CD8-positive, alpha-beta memory T cell (primary cell): ENCODE measurements at regions not wholly inside any gene's neighbourhood (a gene's known extent, or its start where the extent isn't known, plus 50 kb on each side); places are given as distances from the start of the nearest gene placed in this dataset.

Source experiments
- CTCF ChIA-PET: fragments of 350-600 bp; sonication (Branson Sonifier 250); formaldehyde crosslinking; loops from one replicate; lab custom pipeline; 2021; ENCODE audit warnings: antibody characterized with exemption; lab: Charles Lee
- POLR2A ChIA-PET: fragments of 350-600 bp; sonication (Branson Sonifier 250); formaldehyde crosslinking; loops from one replicate; lab custom pipeline; 2021; ENCODE audit warnings: antibody characterized with exemption; lab: Charles Lee
- DNase-seq, 5 donors: peaks; one replicate each; pipeline versions ENCODE4 v3.0.0 to v3.0.0-alpha.2; 2020 to 2022; ENCODE audit warnings: mixed read lengths in 1 of 5
- H3K27ac ChIP-seq: one replicate; pipeline ENCODE4 v1.7.0; 2013; ENCODE audit warnings: low read depth, mild to moderate bottlenecking, low read length, moderate library complexity
- H3K27me3 ChIP-seq: 2 replicates; pipeline ENCODE4 v1.7.0; 2013; ENCODE audit warnings: low read length, mild to moderate bottlenecking; ENCODE audit not compliant: insufficient read depth, poor library complexity, severe bottlenecking
- H3K36me3 ChIP-seq: 2 replicates; pipeline ENCODE4 v1.7.0; 2013; ENCODE audit warnings: mild to moderate bottlenecking, low read length, moderate library complexity; ENCODE audit not compliant: insufficient read depth
- H3K4me1 ChIP-seq: 2 replicates; pipeline ENCODE4 v1.7.0; 2013; ENCODE audit warnings: mild to moderate bottlenecking, low read length, moderate library complexity; ENCODE audit not compliant: insufficient read depth
- H3K4me3 ChIP-seq: 2 replicates; pipeline ENCODE4 v1.7.0; 2013; ENCODE audit warnings: mild to moderate bottlenecking, low read length
- H3K9me3 ChIP-seq: 2 replicates; pipeline ENCODE4 v1.7.0; 2013; ENCODE audit warnings: mild to moderate bottlenecking, low read length
- H3K27ac Mint-ChIP-seq, 8 donors: one replicate each; pipeline ENCODE4 v1.8.0; 2020 to 2021; ENCODE audit warnings: mixed read lengths in 8 of 8, mild to moderate bottlenecking in 6 of 8, inconsistent platforms in 3 of 8, moderate library complexity in 3 of 8
- H3K27me3 Mint-ChIP-seq, 2 donors: one replicate each; pipeline ENCODE4 v1.8.0; 2020 to 2021; ENCODE audit warnings: mixed read lengths in 2 of 2, mild to moderate bottlenecking in 1 of 2, moderate library complexity in 1 of 2
- H3K36me3 Mint-ChIP-seq, 3 donors: one replicate each; pipeline ENCODE4 v1.8.0; 2020 to 2021; ENCODE audit warnings: mixed read lengths in 3 of 3, inconsistent platforms in 1 of 3, mild to moderate bottlenecking in 1 of 3
- H3K4me1 Mint-ChIP-seq, 3 donors: one replicate each; pipeline ENCODE4 v1.8.0; 2020 to 2021; ENCODE audit warnings: mixed read lengths in 3 of 3, inconsistent platforms in 1 of 3, mild to moderate bottlenecking in 1 of 3
- H3K4me3 Mint-ChIP-seq, 7 donors: one replicate each; pipeline ENCODE4 v1.8.0; 2020 to 2021; ENCODE audit warnings: mixed read lengths in 7 of 7, mild to moderate bottlenecking in 6 of 7, moderate library complexity in 4 of 7, inconsistent platforms in 2 of 7
- H3K9me3 Mint-ChIP-seq, 5 donors: one replicate each; pipeline ENCODE4 v1.8.0; 2020 to 2022; ENCODE audit warnings: mixed read lengths in 5 of 5, mild to moderate bottlenecking in 3 of 5, moderate library complexity in 2 of 5, inconsistent platforms in 1 of 5

- no peaks in the 10 kb centered on the region for H3K36me3 Mint-ChIP-seq
- Histone ChIP-seq H3K27ac (no peak overlapping the region), H3K27me3 (no peaks in the 10 kb centered on the region), H3K4me1 (no peaks in the 10 kb centered on the region), H3K9me3 (peaks cover 8% of the 10 kb centered on the region), H3K36me3 (no peaks in the 10 kb centered on the region), H3K4me3 (no peak overlapping the region)
- peaks cover 8 to 50% (median 35%) of the 10 kb centered on the region in 5 donors for H3K9me3 Mint-ChIP-seq
- H3K4me1 Mint-ChIP-seq, result no peaks in the 10 kb centered on the region
- no peak for DNase-seq
- ChIA-PET CTCF (no interaction called here), POLR2A (no interaction called here)
- H3K27ac Mint-ChIP-seq, result no peak overlapping the region
- no peak overlapping the region for H3K4me3 Mint-ChIP-seq
- H3K27me3 Mint-ChIP-seq, result no peaks in the 10 kb centered on the region
These were observed 471.4 kb downstream of the DCDC2C start for GRCh38 chr2:4174796-4175195.

- Mint-ChIP-seq H3K9me3 (peaks cover 9 to 52% (median 34%) of the 10 kb centered on the region in 5 donors), H3K36me3 (no peaks in the 10 kb centered on the region), H3K4me1 (no peaks in the 10 kb centered on the region), H3K4me3 (no peak overlapping the region), H3K27me3 (no peaks in the 10 kb centered on the region), H3K27ac (no peak overlapping the region)
- H3K9me3 ChIP-seq, result peaks cover 8% of the 10 kb centered on the region
- H3K4me1 ChIP-seq, result no peaks in the 10 kb centered on the region
- H3K36me3 ChIP-seq, result no peaks in the 10 kb centered on the region
- H3K4me3 ChIP-seq, result no peak overlapping the region
- no peak overlapping the region for H3K27ac ChIP-seq
- POLR2A ChIA-PET, result no interaction called here
- DNase-seq, result no peak
- CTCF ChIA-PET, result no interaction called here
- no peaks in the 10 kb centered on the region for H3K27me3 ChIP-seq
These were observed 472.0 kb downstream of the DCDC2C start for GRCh38 chr2:4175343-4175742.

DNA sequence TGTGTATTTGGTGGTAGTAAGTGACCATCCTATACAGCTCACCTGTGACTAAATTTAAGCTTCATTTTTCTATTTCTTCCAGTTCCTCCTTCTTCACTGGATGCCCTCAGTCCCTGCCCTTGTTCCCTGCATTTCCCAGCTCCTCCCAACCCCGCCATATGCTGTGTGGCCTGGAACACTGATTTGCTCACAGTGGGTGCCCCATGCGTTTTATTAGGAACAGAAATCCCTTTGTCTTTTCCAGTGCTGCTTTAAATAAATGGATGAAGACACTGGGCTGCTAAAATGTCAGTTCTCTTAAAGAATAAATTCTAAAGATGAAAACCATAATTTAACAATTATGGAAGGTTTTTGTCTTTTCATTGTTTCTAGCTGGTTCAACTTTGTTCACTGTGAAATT lies 477.3 kb downstream of the DCDC2C start:
- Mint-ChIP-seq H3K4me3 (no peak overlapping the region), H3K9me3 (peaks cover 8 to 42% (median 23%) of the 10 kb centered on the region in 5 donors), H3K4me1 (no peaks in the 10 kb centered on the region), H3K27ac (no peak overlapping the region), H3K27me3 (no peaks in the 10 kb centered on the region), H3K36me3 (no peaks in the 10 kb centered on the region)
- no peaks in the 10 kb centered on the region for H3K4me1 ChIP-seq
- no peaks in the 10 kb centered on the region for H3K9me3 ChIP-seq
- ChIA-PET POLR2A (interaction anchor here (0.6 kb wide), 1 partner anchor 158 kb away, joined by 3 read pairs; no protein-coding TSS in a partner anchor), CTCF (no interaction called here)
- no peak for DNase-seq
- H3K27ac ChIP-seq, result no peak overlapping the region
- H3K27me3 ChIP-seq, result no peaks in the 10 kb centered on the region
- no peak overlapping the region for H3K4me3 ChIP-seq
- H3K36me3 ChIP-seq, result no peaks in the 10 kb centered on the region

GRCh38 chr2:4181062-4181461 lies 477.7 kb downstream of the DCDC2C start:
- Mint-ChIP-seq H3K4me3 (no peak overlapping the region), H3K4me1 (no peaks in the 10 kb centered on the region), H3K27ac (no peak overlapping the region), H3K36me3 (no peaks in the 10 kb centered on the region), H3K27me3 (no peaks in the 10 kb centered on the region), H3K9me3 (peaks cover 6 to 38% (median 20%) of the 10 kb centered on the region in 5 donors)
- Histone ChIP-seq H3K4me1 (no peaks in the 10 kb centered on the region), H3K36me3 (no peaks in the 10 kb centered on the region), H3K27ac (no peak overlapping the region), H3K9me3 (no peaks in the 10 kb centered on the region), H3K4me3 (no peak overlapping the region), H3K27me3 (no peaks in the 10 kb centered on the region)
- no peak for DNase-seq
- CTCF ChIA-PET, result no interaction called here
- POLR2A ChIA-PET, result interaction anchor here (0.6 kb wide), 1 partner anchor 158 kb away, joined by 3 read pairs; no protein-coding TSS in a partner anchor

DNA sequence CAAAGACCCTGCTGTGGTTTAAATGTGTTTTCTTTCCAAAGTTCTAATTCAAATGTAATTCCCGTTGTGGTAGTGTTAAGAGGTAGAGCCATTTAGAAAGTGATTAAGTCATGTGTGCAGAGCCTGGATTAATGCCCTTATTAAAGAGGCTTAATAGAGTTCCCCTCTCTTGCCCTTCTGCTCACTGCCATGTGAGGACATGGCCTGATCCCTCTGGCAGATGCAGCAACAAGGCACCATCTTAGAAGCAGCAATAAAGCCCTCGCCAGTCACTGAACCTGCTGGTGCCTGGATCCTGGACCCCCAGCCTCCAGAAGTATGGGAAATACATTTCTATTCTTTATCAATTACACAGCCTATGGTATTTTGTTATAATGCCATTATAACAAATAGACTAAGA lies 485.2 kb downstream of the DCDC2C start:
- H3K4me3 Mint-ChIP-seq, result no peak overlapping the region
- ChIA-PET CTCF (no interaction called here), POLR2A (no interaction called here)
- Histone ChIP-seq H3K27ac (no peak overlapping the region), H3K4me3 (no peak overlapping the region), H3K36me3 (no peaks in the 10 kb centered on the region), H3K27me3 (no peaks in the 10 kb centered on the region), H3K4me1 (no peaks in the 10 kb centered on the region), H3K9me3 (no peaks in the 10 kb centered on the region)
- peaks cover 0 to 4% (median 0%) of the 10 kb centered on the region in 3 donors for H3K36me3 Mint-ChIP-seq
- peaks cover 3 to 27% (median 20%) of the 10 kb centered on the region in 5 donors for H3K9me3 Mint-ChIP-seq
- DNase-seq, result no peak
- no peaks in the 10 kb centered on the region for H3K4me1 Mint-ChIP-seq
- H3K27me3 Mint-ChIP-seq, result no peaks in the 10 kb centered on the region
- no peak overlapping the region for H3K27ac Mint-ChIP-seq

DNA sequence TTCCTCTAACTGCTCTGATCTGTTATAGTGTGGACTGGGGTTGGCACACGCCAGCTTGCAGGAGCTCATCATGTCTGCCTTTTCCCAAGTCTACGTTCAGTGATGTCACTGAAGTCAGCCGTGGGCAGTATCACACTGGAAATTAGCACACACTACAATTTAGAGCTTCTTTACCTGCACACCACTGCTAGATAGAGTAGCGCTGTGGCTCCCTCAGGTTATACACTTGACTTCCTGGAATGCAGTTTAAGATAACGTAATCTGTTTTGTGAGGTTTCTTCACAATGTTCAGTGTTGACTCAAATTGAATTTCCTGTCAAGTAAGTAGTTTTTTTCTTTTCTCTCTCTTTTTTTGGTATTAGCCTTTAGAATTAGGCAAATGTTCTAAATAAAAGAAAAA lies 487.2 kb downstream of the DCDC2C start:
- no peak overlapping the region for H3K27ac ChIP-seq
- H3K27me3 ChIP-seq, result no peaks in the 10 kb centered on the region
- no peak for DNase-seq
- Mint-ChIP-seq H3K9me3 (peaks cover 10 to 38% (median 14%) of the 10 kb centered on the region in 5 donors), H3K4me1 (no peaks in the 10 kb centered on the region), H3K27ac (no peak overlapping the region), H3K27me3 (no peaks in the 10 kb centered on the region), H3K36me3 (peaks cover 0 to 4% (median 0%) of the 10 kb centered on the region in 3 donors), H3K4me3 (no peak overlapping the region)
- no peak overlapping the region for H3K4me3 ChIP-seq
- H3K4me1 ChIP-seq, result no peaks in the 10 kb centered on the region
- no peaks in the 10 kb centered on the region for H3K36me3 ChIP-seq
- POLR2A ChIA-PET, result no interaction called here
- H3K9me3 ChIP-seq, result no peaks in the 10 kb centered on the region
- CTCF ChIA-PET, result no interaction called here

DNA sequence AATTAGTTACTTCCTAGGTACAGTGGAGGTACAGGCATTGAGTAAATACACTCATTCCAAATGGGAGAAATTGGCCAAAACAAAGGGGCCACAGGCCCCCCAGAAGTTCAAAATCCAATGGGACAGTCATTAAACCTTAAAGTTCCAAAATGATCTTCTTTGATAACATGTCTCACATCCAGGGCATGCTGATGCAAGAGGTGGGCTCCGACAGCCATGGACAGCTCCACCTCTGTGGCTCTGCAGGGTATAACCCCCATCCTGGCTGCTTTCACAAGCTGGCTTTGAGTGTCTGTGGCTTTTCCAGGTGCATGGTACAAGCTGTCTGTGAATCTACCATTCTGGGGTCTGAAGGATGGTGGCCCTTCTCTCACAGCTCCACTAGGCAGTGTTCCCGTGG lies 488.7 kb downstream of the DCDC2C start:
- CTCF ChIA-PET, result no interaction called here
- Mint-ChIP-seq H3K27me3 (no peaks in the 10 kb centered on the region), H3K4me1 (no peaks in the 10 kb centered on the region), H3K27ac (no peak overlapping the region), H3K4me3 (no peak overlapping the region), H3K9me3 (peaks cover 11 to 34% (median 15%) of the 10 kb centered on the region in 5 donors), H3K36me3 (peaks cover 0 to 4% (median 0%) of the 10 kb centered on the region in 3 donors)
- H3K9me3 ChIP-seq, result no peaks in the 10 kb centered on the region
- no peak overlapping the region for H3K27ac ChIP-seq
- H3K4me3 ChIP-seq, result no peak overlapping the region
- H3K27me3 ChIP-seq, result no peaks in the 10 kb centered on the region
- no peaks in the 10 kb centered on the region for H3K4me1 ChIP-seq
- DNase-seq, result no peak
- H3K36me3 ChIP-seq, result no peaks in the 10 kb centered on the region
- POLR2A ChIA-PET, result no interaction called here

DNA sequence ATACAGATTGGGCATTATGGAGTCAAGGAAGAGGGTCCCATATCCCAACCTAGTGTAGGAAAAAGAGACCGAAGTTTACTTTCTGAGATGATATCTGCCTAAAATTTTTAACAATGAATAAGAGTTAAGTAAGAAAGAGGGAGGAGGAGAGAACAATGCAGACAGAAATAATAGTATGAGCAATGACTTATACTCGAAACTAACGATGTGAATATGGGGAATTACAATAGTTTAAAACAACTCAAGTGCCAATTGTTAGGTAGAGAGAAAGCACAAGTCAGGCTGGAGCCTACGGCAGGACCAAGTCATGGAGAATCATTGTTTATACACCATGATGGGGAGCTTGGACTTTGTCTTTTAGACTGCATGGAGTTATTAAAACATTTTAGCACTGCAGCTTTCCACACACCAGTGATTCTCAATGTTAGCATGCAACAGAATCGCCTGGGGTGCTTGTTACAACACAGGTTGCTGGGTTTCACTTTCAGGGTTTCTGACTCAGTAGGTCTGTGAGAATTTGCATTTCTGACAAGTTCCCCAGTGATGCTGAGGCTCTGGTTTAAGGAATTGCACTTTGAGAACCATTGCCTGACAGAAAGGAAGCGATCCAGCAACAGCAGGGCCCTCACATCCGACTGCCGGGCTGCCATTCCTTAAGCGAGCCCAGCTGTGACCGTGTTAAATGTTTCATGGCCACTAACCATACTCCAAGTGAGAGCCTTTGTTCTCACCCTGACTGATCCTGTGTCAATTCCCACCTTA lies 511.2 kb downstream of the DCDC2C start:
- H3K4me1 Mint-ChIP-seq, result no peaks in the 10 kb centered on the region
- no peak overlapping the region for H3K27ac Mint-ChIP-seq
- no peak overlapping the region for H3K27ac ChIP-seq
- no peaks in the 10 kb centered on the region for H3K36me3 ChIP-seq
- no peak overlapping the region for H3K4me3 Mint-ChIP-seq
- ChIA-PET CTCF (no interaction called here), POLR2A (no interaction called here)
- H3K27me3 ChIP-seq, result no peaks in the 10 kb centered on the region
- no peak overlapping the region for H3K4me3 ChIP-seq
- H3K9me3 ChIP-seq, result no peaks in the 10 kb centered on the region
- DNase-seq, result no peak
- no peaks in the 10 kb centered on the region for H3K36me3 Mint-ChIP-seq
- no peaks in the 10 kb centered on the region for H3K4me1 ChIP-seq
- H3K27me3 Mint-ChIP-seq, result no peaks in the 10 kb centered on the region
- H3K9me3 Mint-ChIP-seq, result peaks cover 5 to 32% (median 11%) of the 10 kb centered on the region in 5 donors
